DOHH2 (cell line): ENCODE measurements at regions not wholly inside any gene's neighbourhood (a gene's known extent, or its start where the extent isn't known, plus 50 kb on each side); places are given as distances from the start of the nearest gene placed in this dataset.

Source experiments
- EZH2phosphoT487 ChIP-seq: fragments of 200-600 bp; sonication (generic); IDR thresholded peaks from 2 replicates; pipeline ENCODE4 v1.6.1; 2017; ENCODE audit warnings: borderline replicate concordance, mild to moderate bottlenecking, antibody characterized with exemption, low read length, moderate library complexity, mixed read lengths
- TF ChIP-seq, protein P1 (sequence below): fragments of 200-600 bp; sonication (generic); IDR thresholded peaks from one replicate; pipeline ENCODE4 v1.5.1; 2014; ENCODE audit warnings: antibody characterized with exemption, mild to moderate bottlenecking, low read depth, low read length; ENCODE audit not compliant: poor library complexity, severe bottlenecking

GRCh38 chr4:24370421-24370820 lies 213.9 kb downstream of the DHX15 start:
- TF ChIP-seq, protein P1, sequence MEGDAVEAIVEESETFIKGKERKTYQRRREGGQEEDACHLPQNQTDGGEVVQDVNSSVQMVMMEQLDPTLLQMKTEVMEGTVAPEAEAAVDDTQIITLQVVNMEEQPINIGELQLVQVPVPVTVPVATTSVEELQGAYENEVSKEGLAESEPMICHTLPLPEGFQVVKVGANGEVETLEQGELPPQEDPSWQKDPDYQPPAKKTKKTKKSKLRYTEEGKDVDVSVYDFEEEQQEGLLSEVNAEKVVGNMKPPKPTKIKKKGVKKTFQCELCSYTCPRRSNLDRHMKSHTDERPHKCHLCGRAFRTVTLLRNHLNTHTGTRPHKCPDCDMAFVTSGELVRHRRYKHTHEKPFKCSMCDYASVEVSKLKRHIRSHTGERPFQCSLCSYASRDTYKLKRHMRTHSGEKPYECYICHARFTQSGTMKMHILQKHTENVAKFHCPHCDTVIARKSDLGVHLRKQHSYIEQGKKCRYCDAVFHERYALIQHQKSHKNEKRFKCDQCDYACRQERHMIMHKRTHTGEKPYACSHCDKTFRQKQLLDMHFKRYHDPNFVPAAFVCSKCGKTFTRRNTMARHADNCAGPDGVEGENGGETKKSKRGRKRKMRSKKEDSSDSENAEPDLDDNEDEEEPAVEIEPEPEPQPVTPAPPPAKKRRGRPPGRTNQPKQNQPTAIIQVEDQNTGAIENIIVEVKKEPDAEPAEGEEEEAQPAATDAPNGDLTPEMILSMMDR: no peak
- TF ChIP-seq EZH2phosphoT487: no peak
